ENCODE measurements at regions not wholly inside any gene's neighbourhood (a gene's known extent, or its start where the extent isn't known, plus 50 kb on each side); places are given as distances from the start of the nearest gene placed in this dataset.

- TF ChIP-seq, protein P1, sequence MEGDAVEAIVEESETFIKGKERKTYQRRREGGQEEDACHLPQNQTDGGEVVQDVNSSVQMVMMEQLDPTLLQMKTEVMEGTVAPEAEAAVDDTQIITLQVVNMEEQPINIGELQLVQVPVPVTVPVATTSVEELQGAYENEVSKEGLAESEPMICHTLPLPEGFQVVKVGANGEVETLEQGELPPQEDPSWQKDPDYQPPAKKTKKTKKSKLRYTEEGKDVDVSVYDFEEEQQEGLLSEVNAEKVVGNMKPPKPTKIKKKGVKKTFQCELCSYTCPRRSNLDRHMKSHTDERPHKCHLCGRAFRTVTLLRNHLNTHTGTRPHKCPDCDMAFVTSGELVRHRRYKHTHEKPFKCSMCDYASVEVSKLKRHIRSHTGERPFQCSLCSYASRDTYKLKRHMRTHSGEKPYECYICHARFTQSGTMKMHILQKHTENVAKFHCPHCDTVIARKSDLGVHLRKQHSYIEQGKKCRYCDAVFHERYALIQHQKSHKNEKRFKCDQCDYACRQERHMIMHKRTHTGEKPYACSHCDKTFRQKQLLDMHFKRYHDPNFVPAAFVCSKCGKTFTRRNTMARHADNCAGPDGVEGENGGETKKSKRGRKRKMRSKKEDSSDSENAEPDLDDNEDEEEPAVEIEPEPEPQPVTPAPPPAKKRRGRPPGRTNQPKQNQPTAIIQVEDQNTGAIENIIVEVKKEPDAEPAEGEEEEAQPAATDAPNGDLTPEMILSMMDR (IDR thresholded peaks at IDR 0.05): no peak
- TF ChIP-seq POLR2A (IDR thresholded peaks at IDR 0.05): no peak
Measured at GRCh38 chr1:81327103-81327710, 473.5 kb upstream of the ADGRL2 start.

All from breast epithelium (tissue), 3 donors.